Fibroblast of pulmonary artery (primary cell): ENCODE measurements at regions not wholly inside any gene's neighbourhood (a gene's known extent, or its start where the extent isn't known, plus 50 kb on each side); places are given as distances from the start of the nearest gene placed in this dataset.
A peak's percentile ranks its signal among the peaks of the same experiment; 100 is the strongest.

Experiments used
- DNase-seq: peaks from one replicate; pipeline ENCODE4 v3.0.0-alpha.2; 2010; ENCODE audit warnings: low read depth
- H3K4me3 ChIP-seq: replicated peaks from 2 replicates; pipeline ENCODE4 v1.5.1; 2011; ENCODE audit warnings: low read depth, mild to moderate bottlenecking, control low read depth, low read length, moderate library complexity
- CTCF ChIP-seq: IDR thresholded peaks from 2 replicates; pipeline ENCODE4 v1.5.1; 2011; ENCODE audit warnings: mild to moderate bottlenecking, control low read depth, low read length, inconsistent platforms; ENCODE audit errors: missing control alignments

GRCh38 chr16:64375391-64375980, 746.4 kb downstream of the CDH11 start:
- no peak for TF ChIP-seq CTCF
- no peak overlapping the region for H3K4me3 ChIP-seq
- peak; percentile 26 for DNase-seq

- no peak overlapping the region for H3K4me3 ChIP-seq
- TF ChIP-seq CTCF = no peak
- no peak for DNase-seq
Observed at GRCh38 chr16:64370112-64370511, 751.8 kb downstream of the CDH11 start.

- H3K4me3 ChIP-seq = no peak overlapping the region
- DNase-seq = no peak
- no peak for TF ChIP-seq CTCF
Observed at GRCh38 chr16:64365448-64365931, 756.4 kb downstream of the CDH11 start.

GRCh38 chr16:64364894-64365293, 757.0 kb downstream of the CDH11 start:
- TF ChIP-seq CTCF = no peak

GRCh38 chr16:64364416-64364815, 757.4 kb downstream of the CDH11 start:
- no peak overlapping the region for H3K4me3 ChIP-seq
- no peak for DNase-seq
- no peak for TF ChIP-seq CTCF

More at GRCh38 chr16:64364894-64365293, 757.0 kb downstream of the CDH11 start:
- no peak overlapping the region for H3K4me3 ChIP-seq
- no peak for DNase-seq

GRCh38 chr16:64364016-64364415, 757.8 kb downstream of the CDH11 start:
- DNase-seq = no peak
- TF ChIP-seq CTCF = no peak
- no peak overlapping the region for H3K4me3 ChIP-seq

- no peak for TF ChIP-seq CTCF
- peak; percentile 11 for DNase-seq
- no peak overlapping the region for H3K4me3 ChIP-seq
Observed at GRCh38 chr16:64363039-64363438, 758.8 kb downstream of the CDH11 start.
